PC-3 (cell line): ENCODE measurements at regions not wholly inside any gene's neighbourhood (a gene's known extent, or its start where the extent isn't known, plus 50 kb on each side); places are given as distances from the start of the nearest gene placed in this dataset.

ENCODE experiments used
- ATAC-seq: fragments of 200-7000 bp; cut with Tn5 transposase; 2 replicates; pipeline ENCODE4 v1.9.1; 2020; ENCODE audit warnings: mild to moderate bottlenecking, moderate library complexity
- BruUV-seq: library from RNA; stranded (reverse); fragments of 400-500 nt; replicated peaks from 2 replicates; lab custom pipeline; 2021; lab: Mats Ljungman, UMichigan
- CTCF ChIA-PET: fragments of 300-600 bp; sonication (Branson Sonifier 250); formaldehyde crosslinking; loops from one replicate; lab custom pipeline; 2022; ENCODE audit warnings: antibody characterized with exemption; lab: Charles Lee
- POLR2A ChIA-PET: fragments of 300-600 bp; sonication (Branson Sonifier 250); formaldehyde crosslinking; loops from one replicate; lab custom pipeline; 2022; ENCODE audit warnings: antibody characterized with exemption; ENCODE audit not compliant: unreplicated experiment; lab: Charles Lee
- DNase-seq: peaks from one replicate; pipeline ENCODE4 v3.0.0-alpha.2; 2015
- H2AFZ ChIP-seq: fragments of 300-600 bp; sonication (generic); 2 replicates; pipeline ENCODE4 v1.6.0; 2016; ENCODE audit warnings: antibody characterized with exemption, low read length
- H3F3A ChIP-seq: fragments of 300-600 bp; sonication (generic); one replicate; pipeline ENCODE4 v1.6.0; 2017; ENCODE audit warnings: antibody characterized with exemption, low read length, control low read depth, mild to moderate bottlenecking; ENCODE audit not compliant: unreplicated experiment
- H3K27ac ChIP-seq: fragments of 300-600 bp; sonication (generic); 2 replicates; pipeline ENCODE4 v1.5.1; 2016; ENCODE audit warnings: mild to moderate bottlenecking, low read length
- H3K27me3 ChIP-seq: fragments of 300-600 bp; sonication (generic); 2 replicates; pipeline ENCODE4 v1.6.1; 2016; ENCODE audit warnings: low read length, mixed read lengths
- H3K36me3 ChIP-seq: fragments of 300-600 bp; sonication (generic); 2 replicates; pipeline ENCODE4 v1.6.1; 2016; ENCODE audit warnings: low read depth, mixed run types, low read length, mixed read lengths
- H3K4me1 ChIP-seq: fragments of 300-600 bp; sonication (generic); 2 replicates; pipeline ENCODE4 v1.5.1; 2016; ENCODE audit warnings: low read length; ENCODE audit not compliant: insufficient read depth
- H3K4me2 ChIP-seq: fragments of 300-600 bp; sonication (generic); 2 replicates; pipeline ENCODE4 v1.6.0; 2016; ENCODE audit warnings: low read length
- H3K4me3 ChIP-seq: fragments of 300-600 bp; sonication (generic); 2 replicates; pipeline ENCODE4 v1.5.1; 2016; ENCODE audit warnings: mild to moderate bottlenecking, low read length, mixed read lengths
- H3K79me2 ChIP-seq: fragments of 300-600 bp; sonication (generic); 2 replicates; pipeline ENCODE4 v1.6.1; 2017; ENCODE audit warnings: low read length, mixed read lengths
- H3K9ac ChIP-seq: fragments of 300-600 bp; sonication (generic); 2 replicates; pipeline ENCODE4 v1.6.0; 2016; ENCODE audit warnings: mild to moderate bottlenecking, low read length
- H3K9me2 ChIP-seq: fragments of 300-600 bp; sonication (generic); replicated peaks from 2 replicates; pipeline ENCODE4 v1.6.1; 2016; ENCODE audit warnings: mixed run types, low read length, mixed read lengths
- H3K9me3 ChIP-seq: fragments of 300-600 bp; sonication (generic); 2 replicates; pipeline ENCODE4 v1.6.1; 2016; ENCODE audit warnings: low read length, mixed read lengths
- H4K20me1 ChIP-seq: fragments of 300-600 bp; sonication (generic); 2 replicates; pipeline ENCODE4 v1.6.1; 2016; ENCODE audit warnings: low read length, mixed read lengths
- CTCF ChIP-seq: fragments of 300-600 bp; sonication (generic); conservative IDR thresholded peaks from 2 replicates; pipeline ENCODE4 v1.5.1; 2017; ENCODE audit warnings: antibody characterized with exemption, low read depth, mild to moderate bottlenecking, low read length
- EZH2 ChIP-seq: fragments of 300-600 bp; sonication (generic); IDR thresholded peaks from one replicate; pipeline ENCODE4 v1.6.1; 2017; ENCODE audit warnings: antibody characterized with exemption, mild to moderate bottlenecking, low read length; ENCODE audit not compliant: unreplicated experiment
- EZH2phosphoT487 ChIP-seq: fragments of 300-600 bp; sonication (generic); IDR thresholded peaks from 2 replicates; pipeline ENCODE4 v1.6.1; 2018; ENCODE audit warnings: mild to moderate bottlenecking, antibody characterized with exemption, low read length, borderline replicate concordance
- intact Hi-C: fragments of 100-400 bp; cut with micrococcal nuclease; formaldehyde crosslinking; loops from 2 replicates; pipeline ENCODE4 v1.9.0; 2023

- ChIA-PET POLR2A (no interaction called here), CTCF (no interaction called here)
- no peak overlapping the region for H2AFZ ChIP-seq
- no peak for TF ChIP-seq EZH2phosphoT487
- TF ChIP-seq EZH2: no peak
- no peak for TF ChIP-seq CTCF
- DNase-seq (no peak), ATAC-seq (no peak)
- no peak overlapping the region for H3K4me2 ChIP-seq
- intact Hi-C loops: no loop called here
- no peak overlapping the region for H3K27ac ChIP-seq
- no peaks in the 10 kb centered on the region for H3K9me3 ChIP-seq
- no peaks in the 10 kb centered on the region for H3K4me1 ChIP-seq
- no peaks in the 10 kb centered on the region for H3K79me2 ChIP-seq
- H4K20me1 ChIP-seq: no peaks in the 10 kb centered on the region
- H3K9me2 ChIP-seq: no peaks in the 10 kb centered on the region
- peaks cover 57% of the 10 kb centered on the region for H3K27me3 ChIP-seq
- no peak overlapping the region for H3K9ac ChIP-seq
- no peak overlapping the region for H3K4me3 ChIP-seq
- H3K36me3 ChIP-seq: no peaks in the 10 kb centered on the region
- BruUV-seq: no TSS peak
- no peaks in the 10 kb centered on the region for H3F3A ChIP-seq
Measured at GRCh38 chr16:63976345-63976744, 1145.5 kb downstream of the CDH11 start.

GRCh38 chr16:63975669-63976068 lies 1146.2 kb downstream of the CDH11 start:
- no peak overlapping the region for H2AFZ ChIP-seq
- no peaks in the 10 kb centered on the region for H4K20me1 ChIP-seq
- intact Hi-C loops: no loop called here
- no peak overlapping the region for H3K4me3 ChIP-seq
- POLR2A ChIA-PET: no interaction called here
- no TSS peak for BruUV-seq
- peaks cover 59% of the 10 kb centered on the region for H3K27me3 ChIP-seq
- no peaks in the 10 kb centered on the region for H3K9me2 ChIP-seq
- no peaks in the 10 kb centered on the region for H3F3A ChIP-seq
- ATAC-seq: no peak
- no peak for TF ChIP-seq CTCF
- no peak for TF ChIP-seq EZH2
- TF ChIP-seq EZH2phosphoT487: no peak
- no peaks in the 10 kb centered on the region for H3K36me3 ChIP-seq
- no peaks in the 10 kb centered on the region for H3K79me2 ChIP-seq
- DNase-seq: no peak
- no peak overlapping the region for H3K27ac ChIP-seq
- H3K9ac ChIP-seq: no peak overlapping the region
- H3K9me3 ChIP-seq: no peaks in the 10 kb centered on the region
- CTCF ChIA-PET: no interaction called here
- H3K4me1 ChIP-seq: no peaks in the 10 kb centered on the region
- no peak overlapping the region for H3K4me2 ChIP-seq

- Histone ChIP-seq H3K4me2 (no peak overlapping the region), H3K27me3 (peaks cover 49% of the 10 kb centered on the region), H3K36me3 (no peaks in the 10 kb centered on the region), H3K27ac (no peak overlapping the region), H3K9me2 (no peaks in the 10 kb centered on the region), H3K4me1 (no peaks in the 10 kb centered on the region), H3F3A (no peaks in the 10 kb centered on the region), H3K9ac (no peak overlapping the region), H2AFZ (no peak overlapping the region), H3K79me2 (no peaks in the 10 kb centered on the region), H4K20me1 (no peaks in the 10 kb centered on the region), H3K4me3 (no peak overlapping the region), H3K9me3 (no peaks in the 10 kb centered on the region)
- ChIA-PET CTCF (no interaction called here), POLR2A (no interaction called here)
- TF ChIP-seq CTCF (no peak), EZH2 (no peak), EZH2phosphoT487 (no peak)
- ATAC-seq: no peak
- DNase-seq: no peak
- no TSS peak for BruUV-seq
- intact Hi-C loops: no loop called here
Measured at GRCh38 chr16:63967966-63968365, 1153.9 kb downstream of the CDH11 start.
